Glomerular visceral epithelial cell (primary cell): ENCODE measurements at regions not wholly inside any gene's neighbourhood (a gene's known extent, or its start where the extent isn't known, plus 50 kb on each side); places are given as distances from the start of the nearest gene placed in this dataset.
"Not testable (repeated sequence)": the region's sequence is repeated elsewhere in the genome, so short reads cannot be mapped to it uniquely, and the experiment has no call there.

Source experiments
- DNase-seq: peaks from one replicate; pipeline ENCODE4 v3.0.0-alpha.2; 2016; ENCODE audit errors: extremely low spot score

- no peak for DNase-seq
Observed at GRCh38 chr6:130494729-130495128, 128.9 kb downstream of the TMEM200A start.

- DNase-seq, result no peak
Observed at GRCh38 chr6:130500693-130501092, 134.9 kb downstream of the TMEM200A start.

- DNase-seq, result no peak
Observed at GRCh38 chr6:130503146-130503545, 137.3 kb downstream of the TMEM200A start.

GRCh38 chr6:130505808-130506598, 140.2 kb downstream of the TMEM200A start:
- DNase-seq, result no peak

GRCh38 chr6:130507005-130507665, 141.3 kb downstream of the TMEM200A start:
- not testable (repeated sequence) for DNase-seq

GRCh38 chr6:130507666-130508028, 141.8 kb downstream of the TMEM200A start:
- no peak for DNase-seq

- peak; percentile 49 for DNase-seq
Observed at GRCh38 chr6:130513770-130514169, 148.0 kb downstream of the TMEM200A start.

GRCh38 chr6:130514712-130515111, 148.9 kb downstream of the TMEM200A start:
- no peak for DNase-seq

GRCh38 chr6:130515306-130515705, 149.5 kb downstream of the TMEM200A start:
- no peak for DNase-seq

GRCh38 chr6:130516604-130517003, 150.8 kb downstream of the TMEM200A start:
- no peak for DNase-seq

GRCh38 chr6:130517444-130517931, 151.7 kb downstream of the TMEM200A start:
- DNase-seq, result peak; percentile 6

- no peak for DNase-seq
Observed at GRCh38 chr6:130518588-130518987, 152.8 kb downstream of the TMEM200A start.

- DNase-seq, result no peak
Observed at GRCh38 chr6:130520221-130520620, 154.4 kb downstream of the TMEM200A start.

GRCh38 chr6:130520801-130521200, 155.0 kb downstream of the TMEM200A start:
- no peak for DNase-seq

GRCh38 chr6:130524552-130524951, 158.7 kb downstream of the TMEM200A start:
- no peak for DNase-seq

- DNase-seq, result no peak
Observed at GRCh38 chr6:130525408-130525807, 159.6 kb downstream of the TMEM200A start.

- DNase-seq, result no peak
Observed at GRCh38 chr6:130526466-130526865, 160.6 kb downstream of the TMEM200A start.

GRCh38 chr6:130527173-130527572, 161.4 kb downstream of the TMEM200A start:
- no peak for DNase-seq

GRCh38 chr6:130529569-130530149, 163.8 kb downstream of the TMEM200A start:
- no peak for DNase-seq

- no peak for DNase-seq
Observed at GRCh38 chr6:130534627-130535026, 168.8 kb downstream of the TMEM200A start.

GRCh38 chr6:130535242-130535641, 169.4 kb downstream of the TMEM200A start:
- no peak for DNase-seq

- no peak for DNase-seq
Observed at GRCh38 chr6:130537447-130537846, 171.6 kb downstream of the TMEM200A start.

- DNase-seq, result no peak
Observed at GRCh38 chr6:130547723-130548122, 181.9 kb downstream of the TMEM200A start.
